B cell (primary cell): ENCODE measurements at regions not wholly inside any gene's neighbourhood (a gene's known extent, or its start where the extent isn't known, plus 50 kb on each side); places are given as distances from the start of the nearest gene placed in this dataset.

ENCODE experiments used
- ATAC-seq: fragments of 200-7000 bp; cut with Tn5 transposase; one replicate; pipeline ENCODE4 v1.10.0; 2021; ENCODE audit warnings: low read depth, mild to moderate bottlenecking, moderate number of reproducible peaks, moderate library complexity
- CTCF ChIA-PET: fragments of 350-600 bp; sonication (Branson Sonifier 250); formaldehyde crosslinking; loops from one replicate; lab custom pipeline; 2021; ENCODE audit warnings: antibody characterized with exemption, inconsistent platforms; lab: Charles Lee
- POLR2A ChIA-PET: fragments of 350-600 bp; sonication (Branson Sonifier 250); formaldehyde crosslinking; loops from one replicate; lab custom pipeline; 2021; ENCODE audit warnings: antibody characterized with exemption; lab: Charles Lee
- DNase-seq: peaks from one replicate; pipeline ENCODE4 v3.0.0; 2013
- H2AFZ ChIP-seq: 2 replicates; pipeline ENCODE4 v1.6.1; 2012; ENCODE audit warnings: mild to moderate bottlenecking, low read depth, low read length; ENCODE audit not compliant: insufficient read depth, poor library complexity, severe bottlenecking
- H3K27ac ChIP-seq, 2 donors: 1 replicate in 1 of 2; 2 replicates in 1 of 2; pipeline ENCODE4 v1.5.1; 2012 to 2013; ENCODE audit warnings: low read length in 2 of 2, mild to moderate bottlenecking in 2 of 2, moderate library complexity in 1 of 2
- H3K27me3 ChIP-seq, 4 experiments: fragments of 200-600 bp in 1 of 4; sonication (generic) in 1 of 4; replicated peaks in 1 of 4; 1 replicate in 2 of 4; 2 replicates in 2 of 4; pipeline versions ENCODE4 v1.6.1 to v1.7.0; 2013 to 2016; ENCODE audit warnings: low read length in 3 of 4, mild to moderate bottlenecking in 2 of 4, mixed read lengths in 1 of 4, moderate library complexity in 1 of 4; ENCODE audit not compliant: insufficient read depth in 4 of 4, control insufficient read depth in 3 of 4; ENCODE audit errors: control extremely low read depth in 1 of 4
- H3K36me3 ChIP-seq, 2 experiments: replicated peaks in 1 of 2; 1 replicate in 1 of 2; 2 replicates in 1 of 2; pipeline versions ENCODE4 v1.6.1 to v1.7.1; 2013; ENCODE audit warnings: low read length in 1 of 2; ENCODE audit not compliant: insufficient read depth in 2 of 2, control insufficient read depth in 1 of 2; ENCODE audit errors: control extremely low read depth in 1 of 2, extremely low read depth in 1 of 2
- H3K4me1 ChIP-seq, 2 donors: fragments of 200-600 bp in 1 of 2; sonication (generic) in 1 of 2; 1 replicate in 1 of 2; 2 replicates in 1 of 2; pipeline versions ENCODE4 v1.5.1 to v1.6.1; 2013 to 2017; ENCODE audit warnings: low read length in 2 of 2; ENCODE audit not compliant: control insufficient read depth in 2 of 2, insufficient read depth in 2 of 2
- H3K4me2 ChIP-seq: replicated peaks from 2 replicates; pipeline ENCODE3; 2012; ENCODE audit warnings: mild to moderate bottlenecking, low read depth, low read length; ENCODE audit not compliant: poor library complexity, severe bottlenecking
- H3K4me3 ChIP-seq, 5 experiments: fragments of 200-600 bp in 1 of 5; sonication (generic) in 1 of 5; 1 replicate in 3 of 5; 2 replicates in 2 of 5; pipeline versions ENCODE4 v1.5.1 to v1.7.0; 2011 to 2016; ENCODE audit warnings: low read length in 4 of 5, mild to moderate bottlenecking in 4 of 5, low read depth in 2 of 5, control low read depth in 1 of 5, moderate library complexity in 1 of 5; ENCODE audit not compliant: insufficient read depth in 1 of 5; ENCODE audit errors: control extremely low read depth in 1 of 5, extremely low read depth in 1 of 5
- H3K79me2 ChIP-seq: fragments of 200-600 bp; sonication (generic); one replicate; pipeline ENCODE4 v1.6.0; 2016; ENCODE audit warnings: low read length; ENCODE audit not compliant: control insufficient read depth, insufficient read depth
- H3K9ac ChIP-seq: fragments of 200-600 bp; sonication (generic); 2 replicates; pipeline ENCODE4 v1.6.1; 2017; ENCODE audit warnings: mild to moderate bottlenecking, low read length, moderate library complexity
- H3K9me3 ChIP-seq, 3 donors: one replicate each; pipeline versions ENCODE4 v1.6.1 to v1.7.1; 2013; ENCODE audit warnings: low read length in 2 of 3; ENCODE audit not compliant: control insufficient read depth in 2 of 3, insufficient read depth in 1 of 3; ENCODE audit errors: control extremely low read depth in 1 of 3
- H4K20me1 ChIP-seq: 2 replicates; pipeline ENCODE4 v1.6.0; 2012; ENCODE audit warnings: mild to moderate bottlenecking, low read length; ENCODE audit not compliant: insufficient read depth, control insufficient read depth, poor library complexity, severe bottlenecking
- H3K27ac Mint-ChIP-seq: one replicate; pipeline ENCODE4 v1.8.0; 2021; ENCODE audit warnings: mixed read lengths
- H3K27me3 Mint-ChIP-seq: one replicate; pipeline ENCODE4 v1.8.0; 2021; ENCODE audit warnings: mixed read lengths
- H3K4me1 Mint-ChIP-seq: one replicate; pipeline ENCODE4 v1.8.0; 2021; ENCODE audit warnings: mixed read lengths
- H3K4me3 Mint-ChIP-seq: one replicate; pipeline ENCODE4 v1.8.0; 2021; ENCODE audit warnings: mixed read lengths
- H3K9me3 Mint-ChIP-seq: one replicate; pipeline ENCODE4 v1.8.0; 2022; ENCODE audit warnings: mixed read lengths; ENCODE audit not compliant: insufficient read depth
- CTCF ChIP-seq: fragments of 200-600 bp; IDR thresholded peaks from one replicate; pipeline ENCODE4 v1.8.0; 2022; ENCODE audit warnings: antibody characterized with exemption, mild to moderate bottlenecking
- EZH2 ChIP-seq: IDR thresholded peaks from 2 replicates; pipeline ENCODE4 v1.6.1; 2012; ENCODE audit warnings: borderline replicate concordance, low read depth, mild to moderate bottlenecking, moderate library complexity, low read length; ENCODE audit not compliant: insufficient read depth, poor library complexity, severe bottlenecking
- WGBS: methylation state at CpG from one replicate; pipeline ENCODE4 v1.1.5; 2013; ENCODE audit warnings: missing lambda C conversion rate; ENCODE audit not compliant: insufficient coverage; 5-methylcytosine and 5-hydroxymethylcytosine counted together
- intact Hi-C: fragments of 100-400 bp; cut with micrococcal nuclease; formaldehyde crosslinking; loops from one replicate; pipeline ENCODE4 v1.10.0; 2022

DNA sequence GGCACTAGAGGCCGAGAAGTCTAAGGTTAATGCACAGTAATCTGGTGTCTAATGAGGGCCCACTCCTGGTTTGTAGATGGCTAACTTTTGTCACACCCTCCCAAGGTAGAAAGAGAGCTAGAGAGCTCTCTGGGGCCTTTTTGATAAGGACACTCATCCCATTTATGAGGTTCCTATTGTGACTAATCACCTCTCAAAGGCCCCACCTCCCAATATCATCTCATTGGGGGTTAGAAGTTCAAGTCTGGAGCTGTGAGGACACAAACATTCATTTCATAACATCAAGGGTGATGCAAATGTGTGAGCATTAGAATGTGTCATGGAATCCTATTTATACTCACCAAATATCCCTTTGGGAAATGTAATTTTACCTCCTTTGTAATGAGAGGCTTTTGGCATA, 79.2 kb upstream of the SLC10A2 start:
- DNase-seq, result no peak
- WGBS, result no CpG with 5 or more reads among the region's 1 CpG
- Mint-ChIP-seq H3K27ac (no peak overlapping the region), H3K9me3 (no peaks in the 10 kb centered on the region), H3K4me1 (no peaks in the 10 kb centered on the region), H3K27me3 (no peaks in the 10 kb centered on the region), H3K4me3 (no peak overlapping the region)
- no peak for ATAC-seq
- H4K20me1 ChIP-seq, result no peaks in the 10 kb centered on the region
- H3K4me3 ChIP-seq, result no peak overlapping the region
- no peaks in the 10 kb centered on the region for H3K36me3 ChIP-seq
- TF ChIP-seq EZH2 (no peak), CTCF (no peak)
- H3K79me2 ChIP-seq, result no peaks in the 10 kb centered on the region
- no peaks in the 10 kb centered on the region for H3K27me3 ChIP-seq
- CTCF ChIA-PET, result no interaction called here
- H3K9me3 ChIP-seq, result no peaks in the 10 kb centered on the region
- intact Hi-C loops, result no loop called here
- H3K27ac ChIP-seq, result no peak overlapping the region
- no peak overlapping the region for H3K9ac ChIP-seq
- H3K4me1 ChIP-seq, result no peaks in the 10 kb centered on the region
- H3K4me2 ChIP-seq, result no peak overlapping the region
- no peak overlapping the region for H2AFZ ChIP-seq
- POLR2A ChIA-PET, result no interaction called here

DNA sequence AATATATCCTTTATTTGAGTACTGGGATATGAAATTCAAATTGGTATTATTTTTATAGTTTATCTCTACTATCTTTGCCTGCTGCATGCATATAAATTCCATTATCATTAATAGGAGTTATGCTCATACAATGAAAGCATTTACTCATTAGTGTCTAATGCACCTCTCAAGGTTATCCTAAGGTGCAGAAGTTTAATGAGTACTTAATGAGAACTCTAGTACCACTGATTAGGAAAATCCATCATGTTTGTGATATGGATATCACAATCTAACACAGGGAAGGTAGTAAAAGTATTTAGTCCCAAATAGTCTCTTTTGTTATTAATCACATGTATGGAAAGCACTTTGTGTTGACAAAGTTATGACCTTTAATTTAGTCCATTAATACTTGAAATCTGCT, 77.2 kb upstream of the SLC10A2 start:
- no peaks in the 10 kb centered on the region for H3K4me1 Mint-ChIP-seq
- H3K36me3 ChIP-seq, result no peaks in the 10 kb centered on the region
- ATAC-seq (no peak), DNase-seq (no peak)
- no peaks in the 10 kb centered on the region for H3K27me3 ChIP-seq
- no peaks in the 10 kb centered on the region for H4K20me1 ChIP-seq
- TF ChIP-seq CTCF, result no peak
- no peak for TF ChIP-seq EZH2
- H3K9me3 Mint-ChIP-seq, result no peaks in the 10 kb centered on the region
- no peaks in the 10 kb centered on the region for H3K27me3 Mint-ChIP-seq
- no peak overlapping the region for H3K4me3 Mint-ChIP-seq
- no peaks in the 10 kb centered on the region for H3K79me2 ChIP-seq
- H3K4me2 ChIP-seq, result no peak overlapping the region
- no peak overlapping the region for H3K27ac ChIP-seq
- CTCF ChIA-PET, result no interaction called here
- no peaks in the 10 kb centered on the region for H3K9me3 ChIP-seq
- no peak overlapping the region for H3K27ac Mint-ChIP-seq
- no peak overlapping the region for H2AFZ ChIP-seq
- H3K4me3 ChIP-seq, result no peak overlapping the region
- peaks cover 0 to 5% of the 10 kb centered on the region in 2 donors for H3K4me1 ChIP-seq
- POLR2A ChIA-PET, result no interaction called here
- H3K9ac ChIP-seq, result no peak overlapping the region
- intact Hi-C loops, result no loop called here
